ENCODE measurements at regions not wholly inside any gene's neighbourhood (a gene's known extent, or its start where the extent isn't known, plus 50 kb on each side); places are given as distances from the start of the nearest gene placed in this dataset.
"Not testable (repeated sequence)": the region's sequence is repeated elsewhere in the genome, so short reads cannot be mapped to it uniquely, and the experiment has no call there.

DNA sequence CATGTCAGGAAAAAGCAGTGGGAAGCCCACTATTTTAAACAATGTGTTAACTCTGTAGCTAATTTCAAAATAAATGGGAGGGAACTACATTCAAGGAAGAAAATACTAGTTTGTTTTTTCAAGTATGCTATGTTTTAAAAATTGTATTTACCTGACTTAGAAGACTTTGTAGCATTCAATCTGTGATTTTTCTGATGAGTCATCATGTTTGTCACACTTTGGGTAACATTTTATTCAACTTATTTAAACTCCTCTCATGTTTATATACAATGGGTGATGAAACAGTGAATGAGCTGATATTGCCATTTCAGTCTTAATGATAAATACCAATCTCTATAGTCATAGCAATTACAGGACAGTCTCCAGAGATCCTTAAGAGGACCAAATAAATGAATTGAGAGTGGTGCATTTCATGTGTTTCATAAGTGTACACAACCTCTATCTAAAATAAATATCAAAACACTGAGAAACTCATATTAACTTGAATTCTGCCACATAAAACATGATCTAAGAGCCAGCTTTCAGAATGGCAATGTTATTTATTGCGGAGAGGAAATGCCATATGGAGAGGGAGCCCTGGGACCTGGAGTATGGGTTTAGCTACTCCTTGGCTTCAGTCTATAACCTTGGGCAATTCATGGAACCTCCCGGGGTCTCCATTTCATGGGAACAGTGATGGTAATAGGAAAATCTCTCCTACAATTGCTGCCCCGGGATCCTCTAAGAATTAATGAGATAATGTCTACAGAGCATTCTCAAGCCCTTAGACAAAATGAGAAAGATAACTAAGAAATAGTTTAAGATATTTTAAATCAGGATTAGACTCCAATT is 913.9 kb downstream of the TLE4 start:
- no peak for DNase-seq
- intact Hi-C loops (cut with DNase I, micrococcal nuclease): no loop called here
- ATAC-seq: no peak

DNA sequence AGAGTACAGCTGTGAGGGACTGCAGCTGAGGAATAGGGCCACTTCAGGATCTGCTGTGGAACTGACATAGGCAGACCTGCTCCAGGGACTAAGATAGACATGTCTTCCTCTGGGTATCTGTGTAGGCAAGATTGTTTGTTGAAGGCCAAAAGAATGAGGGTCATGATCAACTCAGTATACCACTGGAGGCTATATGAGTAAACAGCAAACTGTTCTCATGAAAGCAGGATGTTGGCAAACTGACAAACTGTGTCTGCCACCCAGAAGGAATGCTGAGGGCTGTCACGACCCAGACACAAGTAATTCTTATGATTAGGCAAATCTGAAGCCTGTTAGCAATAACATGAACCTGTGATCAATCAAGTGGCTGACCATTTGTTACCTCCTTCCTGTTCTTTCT is 910.5 kb downstream of the TLE4 start:
- intact Hi-C loops (cut with DNase I, micrococcal nuclease); DNase-seq; ATAC-seq: not testable (repeated sequence)

DNA sequence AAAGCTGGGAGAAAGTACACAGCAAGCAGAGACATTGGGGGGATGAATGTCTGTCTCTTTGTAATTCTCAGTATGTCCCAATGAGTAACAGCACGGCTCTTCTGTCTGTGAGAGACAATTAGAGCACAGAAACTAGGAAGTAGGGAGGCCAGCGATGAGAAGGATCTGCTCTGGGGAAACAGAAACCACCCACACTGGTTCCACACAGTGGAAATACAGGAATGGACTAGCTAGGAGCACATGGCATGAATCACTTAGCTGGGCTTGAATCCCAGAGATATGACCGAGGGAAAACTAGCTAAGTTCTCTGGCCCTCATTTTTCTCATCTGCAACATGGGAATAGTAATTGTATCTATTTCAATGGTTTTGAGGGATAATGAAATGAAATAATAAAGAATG is 895.9 kb downstream of the TLE4 start:
- no peak for DNase-seq
- no peak for ATAC-seq
- intact Hi-C loops (cut with DNase I, micrococcal nuclease): no loop called here

DNA sequence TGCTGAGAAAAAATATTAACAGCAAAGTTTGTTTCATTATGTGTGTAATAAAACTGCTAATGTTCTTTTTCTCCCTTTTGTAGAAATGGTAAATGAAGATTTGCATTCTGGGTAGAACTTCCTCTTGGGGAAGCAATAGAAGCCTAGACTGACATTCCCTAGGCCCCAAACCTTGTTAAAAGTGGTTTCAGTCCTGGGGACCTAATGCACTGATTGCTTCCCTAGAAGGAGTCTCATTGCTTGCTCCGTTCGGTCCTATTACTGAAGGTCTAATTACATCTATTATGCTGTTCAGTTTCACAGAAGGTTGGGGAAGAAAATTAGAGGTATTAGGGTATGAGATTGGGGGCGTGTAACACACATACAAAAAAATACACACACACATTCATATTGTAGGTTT is 893.8 kb downstream of the TLE4 start:
- intact Hi-C loops (cut with DNase I, micrococcal nuclease): no loop called here
- no peak for DNase-seq
- no peak for ATAC-seq

DNA sequence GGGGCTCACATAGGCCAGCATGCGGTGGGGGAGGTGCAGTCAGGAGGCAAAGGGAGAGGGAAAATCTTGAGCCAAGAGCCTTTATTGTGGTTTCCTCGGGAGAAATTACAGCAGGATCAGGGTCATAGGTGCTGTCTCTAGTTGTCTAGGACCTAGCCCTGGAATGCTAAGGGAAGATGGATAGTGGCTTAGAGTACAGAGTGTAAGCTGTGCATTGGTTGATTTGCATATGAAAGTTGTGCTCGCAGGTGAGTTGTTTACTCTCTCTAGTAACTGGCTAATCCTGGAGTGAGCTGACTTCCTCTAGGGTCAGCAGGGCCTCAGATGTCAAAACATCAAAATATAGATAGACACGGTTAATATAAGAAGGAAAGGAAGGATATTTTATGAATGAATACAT is 877.7 kb downstream of the TLE4 start:
- DNase-seq: no peak
- ATAC-seq: no peak
- intact Hi-C loops (cut with DNase I, micrococcal nuclease): no loop called here

DNA sequence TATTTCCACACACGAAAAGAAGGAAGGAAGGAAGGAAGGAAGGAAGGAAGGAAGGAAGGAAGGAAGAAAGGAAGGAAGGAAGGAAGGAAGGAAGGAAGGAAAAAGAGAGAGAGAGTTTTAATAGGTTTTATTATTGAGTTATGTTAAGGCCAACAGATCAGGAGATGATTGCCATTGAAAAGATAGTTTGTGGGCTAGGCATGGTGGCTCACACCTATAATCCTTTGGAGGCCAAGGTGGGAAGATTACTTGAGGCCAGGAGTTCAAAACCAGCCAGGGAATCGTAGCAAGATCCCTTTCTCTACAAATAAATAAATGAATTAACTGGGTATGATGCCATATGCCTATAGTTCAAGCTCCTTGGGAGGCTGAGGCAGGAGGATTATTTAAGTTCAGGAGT is 877.2 kb downstream of the TLE4 start:
- ATAC-seq: no peak
- intact Hi-C loops (cut with DNase I, micrococcal nuclease): no loop called here

DNA sequence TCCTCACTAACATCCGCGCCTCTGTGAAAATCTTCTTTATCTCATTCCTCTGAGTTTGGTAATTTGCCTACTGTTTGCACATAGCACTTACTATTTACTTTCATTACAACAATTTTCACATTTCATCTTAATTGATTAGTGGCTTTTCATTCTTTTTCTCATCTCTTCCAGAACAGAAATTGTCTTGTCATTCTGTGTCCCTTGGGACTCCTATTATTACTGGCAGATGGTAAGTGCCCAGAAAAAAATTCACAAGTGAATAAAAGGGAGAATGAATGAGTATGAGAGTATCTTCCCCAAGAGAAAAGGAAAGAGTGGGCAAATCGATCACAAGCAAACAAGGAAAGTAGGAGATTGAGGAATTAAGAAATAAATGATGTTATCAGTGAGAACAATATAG is 876.1 kb downstream of the TLE4 start:
- no peak for ATAC-seq
- intact Hi-C loops (cut with DNase I, micrococcal nuclease): no loop called here

More for the DNA sequence above, 877.2 kb downstream of the TLE4 start:
- DNase-seq: no peak

DNA sequence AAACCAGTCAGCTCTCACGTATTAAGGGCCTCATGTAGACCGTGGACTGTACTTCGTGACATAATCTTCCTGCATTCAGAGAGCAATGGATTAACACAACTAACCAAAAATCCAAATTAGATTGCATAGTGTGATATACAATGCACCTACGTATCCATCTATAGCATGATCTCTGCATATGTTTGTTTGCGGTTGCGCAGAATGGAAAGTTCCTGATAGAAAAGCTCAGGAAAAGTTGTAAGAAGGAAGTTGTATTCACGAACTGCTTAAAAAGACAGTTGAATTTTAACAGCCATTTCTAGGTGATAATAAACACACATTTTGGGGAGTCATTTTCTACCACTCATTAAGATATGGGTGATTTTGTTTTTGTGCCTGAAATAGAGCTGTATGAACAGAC is 869.0 kb downstream of the TLE4 start:
- intact Hi-C loops (cut with DNase I, micrococcal nuclease): no loop called here
- DNase-seq: no peak
- ATAC-seq: no peak

More for the DNA sequence above, 876.1 kb downstream of the TLE4 start:
- DNase-seq: no peak

DNA sequence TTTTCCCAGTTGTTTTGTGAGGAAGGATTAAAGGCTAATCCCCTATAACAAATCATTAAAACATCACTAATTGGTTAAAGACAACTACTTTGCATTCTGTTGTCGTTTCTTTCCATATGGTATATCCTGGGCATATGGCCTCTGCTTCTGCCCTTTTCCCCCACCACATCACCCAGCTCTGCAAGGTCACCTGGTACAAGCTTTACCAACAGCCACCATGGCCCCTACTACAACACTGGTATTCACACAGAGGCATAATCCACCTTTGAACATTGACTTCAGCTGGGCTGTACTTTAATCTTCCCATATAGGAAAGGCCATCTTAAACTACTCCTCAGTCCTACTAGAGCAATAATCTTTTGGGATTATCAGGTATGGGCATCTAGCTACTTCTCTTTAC is 866.1 kb downstream of the TLE4 start:
- intact Hi-C loops (cut with DNase I, micrococcal nuclease): no loop called here
- DNase-seq (no peak), ATAC-seq (no peak)

DNA sequence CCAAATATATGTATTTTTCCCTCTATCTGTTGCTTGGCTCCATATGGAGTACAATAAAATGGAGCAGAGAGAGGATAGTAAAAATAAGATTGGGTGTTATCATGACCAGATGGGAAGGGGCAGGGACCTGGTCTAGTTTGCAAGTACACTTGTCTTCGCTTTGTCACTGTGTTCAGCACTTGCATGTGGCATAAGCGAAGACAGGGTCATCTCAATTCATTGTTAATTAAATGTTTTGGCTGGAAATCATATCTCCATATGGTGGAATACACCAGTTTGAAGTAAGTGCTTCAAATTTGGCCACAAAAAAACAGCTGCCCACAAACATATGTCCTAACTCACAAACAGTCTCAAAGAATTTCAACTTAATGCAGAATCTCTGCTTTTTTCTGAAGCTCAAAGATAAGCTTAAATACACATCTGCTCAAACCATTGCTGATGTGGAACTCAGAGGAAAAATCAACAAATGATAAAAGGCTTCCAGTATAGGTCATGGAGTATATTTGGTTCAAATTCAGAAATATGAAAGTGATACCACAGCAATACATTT is 865.4 kb downstream of the TLE4 start:
- ATAC-seq (no peak), DNase-seq (no peak)
- intact Hi-C loops (cut with DNase I, micrococcal nuclease): no loop called here

DNA sequence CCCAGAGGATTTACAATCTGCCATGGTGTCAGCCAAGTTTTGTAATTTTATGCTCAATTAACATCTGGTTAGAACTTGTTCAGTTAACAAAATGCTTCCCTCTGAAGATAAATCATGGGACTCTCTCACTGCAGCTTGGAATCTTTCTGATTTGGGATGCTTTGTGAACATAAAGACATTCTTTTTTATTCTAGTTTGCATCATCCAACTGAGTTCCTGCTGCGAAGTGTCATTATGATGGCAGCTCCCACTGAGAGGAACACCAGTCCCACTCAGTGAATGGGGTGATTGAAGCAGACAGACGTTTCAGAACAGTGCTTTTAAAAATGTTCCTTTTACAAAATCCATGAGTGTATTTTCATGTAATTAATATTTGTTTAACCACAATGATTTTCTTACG is 863.8 kb downstream of the TLE4 start:
- DNase-seq: no peak
- ATAC-seq: no peak
- intact Hi-C loops (cut with DNase I, micrococcal nuclease): no loop called here

DNA sequence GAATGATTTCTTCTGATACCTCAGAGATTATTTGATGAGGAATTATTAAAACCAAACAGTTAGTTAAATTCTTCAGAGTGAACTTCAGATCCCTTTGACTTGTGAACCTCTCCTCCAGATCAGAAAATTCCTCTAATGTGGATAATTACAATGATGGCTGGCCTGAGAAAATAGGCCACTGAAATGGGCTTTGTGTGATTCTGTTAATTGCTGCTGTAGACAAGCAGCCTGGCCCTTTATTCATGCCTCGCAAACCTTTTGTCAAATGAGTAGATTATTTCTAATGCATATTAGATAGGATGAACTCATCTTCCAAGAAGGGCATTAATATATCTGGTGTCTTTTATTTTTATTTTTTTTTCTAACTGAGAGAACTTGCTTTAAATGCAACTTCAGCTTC is 855.2 kb downstream of the TLE4 start:
- ATAC-seq (no peak), DNase-seq (no peak)
- intact Hi-C loops (cut with DNase I, micrococcal nuclease): no loop called here

DNA sequence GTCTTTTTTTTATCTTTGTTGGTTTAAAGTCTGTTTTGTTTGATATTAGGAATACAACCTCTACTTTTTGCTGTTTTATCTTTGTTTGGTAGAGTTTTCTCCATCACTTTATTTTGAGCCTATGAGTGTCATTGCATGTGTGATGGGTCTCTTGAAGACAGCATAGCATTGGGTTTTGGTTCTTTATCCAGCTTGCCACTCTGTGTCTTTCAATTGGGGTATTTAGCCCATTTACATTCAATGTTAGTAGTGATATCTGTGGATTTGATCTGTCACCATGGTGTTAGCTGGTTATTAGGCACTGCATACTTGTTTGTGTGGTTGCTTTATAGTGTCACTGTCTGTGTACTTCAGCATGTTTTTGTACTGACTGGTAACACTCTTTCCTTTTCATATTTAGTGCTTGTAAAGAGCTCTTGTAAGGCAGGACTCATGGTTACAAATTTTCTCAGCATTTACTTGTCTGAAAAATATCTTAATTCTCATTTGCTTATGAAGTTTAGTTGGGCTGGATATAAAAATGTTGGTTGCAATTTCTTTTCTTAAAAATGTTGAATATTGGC is 845.5 kb downstream of the TLE4 start:
- DNase-seq (no peak), ATAC-seq (no peak)
- intact Hi-C loops (cut with DNase I, micrococcal nuclease): no loop called here

DNA sequence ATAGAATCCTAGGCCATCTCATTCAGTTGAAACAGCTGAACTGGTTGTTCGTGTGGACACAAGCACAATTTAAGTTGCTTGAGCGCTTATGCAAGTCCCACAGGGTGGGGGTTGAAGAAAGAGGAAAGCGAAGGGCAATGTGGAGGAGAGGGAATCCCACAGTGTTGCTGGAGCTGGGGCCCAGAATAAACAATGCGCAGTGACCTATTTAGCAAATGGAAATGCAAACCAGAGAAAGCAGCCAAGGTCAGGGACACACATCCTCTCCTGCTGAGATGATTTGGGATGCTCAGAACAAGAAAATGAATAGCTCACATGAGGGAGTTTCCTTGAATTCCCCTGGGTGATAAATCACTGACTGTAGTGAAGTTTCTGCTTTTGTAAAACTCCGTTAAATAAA is 838.3 kb downstream of the TLE4 start:
- DNase-seq (no peak), ATAC-seq (no peak)
- intact Hi-C loops (cut with DNase I, micrococcal nuclease): no loop called here

DNA sequence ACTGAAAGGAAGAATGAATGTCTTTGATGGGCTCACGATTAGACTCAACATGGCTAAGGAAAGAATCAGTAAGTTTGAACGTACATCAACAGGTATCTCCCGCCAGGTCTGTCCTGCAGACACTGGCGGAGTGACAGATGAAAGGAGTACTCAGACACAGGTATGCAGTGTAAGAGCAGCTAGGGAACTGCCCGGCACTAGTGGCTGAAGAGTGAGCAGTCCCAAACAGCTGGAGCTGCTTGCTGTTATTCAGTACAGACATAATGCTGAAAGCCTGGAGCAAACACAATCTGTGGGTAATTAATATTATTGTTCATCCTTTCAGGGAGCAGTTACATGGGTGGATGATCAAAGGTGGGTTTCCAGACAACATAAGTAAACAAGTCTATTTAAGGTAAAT is 835.5 kb downstream of the TLE4 start:
- no peak for DNase-seq
- ATAC-seq: no peak
- intact Hi-C loops (cut with DNase I, micrococcal nuclease): no loop called here

DNA sequence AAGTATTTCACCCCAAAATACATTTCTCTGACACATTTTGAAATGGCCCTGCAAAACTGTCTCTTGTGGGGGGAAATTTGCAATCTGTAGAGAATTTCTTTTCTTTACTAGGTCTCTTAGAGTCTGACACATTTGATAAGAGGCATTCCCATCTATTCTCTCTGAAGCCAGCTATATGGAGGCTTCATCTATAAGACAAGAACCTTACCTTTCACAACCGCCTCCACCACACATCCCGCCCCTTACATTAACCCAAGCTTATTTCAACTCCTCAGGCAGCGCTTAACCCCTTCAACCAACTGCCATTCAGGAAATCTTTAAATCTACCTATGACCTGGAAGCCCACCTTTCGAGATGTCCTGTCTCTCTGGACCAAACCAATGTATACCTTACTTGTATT is 829.5 kb downstream of the TLE4 start:
- no peak for ATAC-seq
- DNase-seq: no peak
- intact Hi-C loops (cut with DNase I, micrococcal nuclease): no loop called here

DNA sequence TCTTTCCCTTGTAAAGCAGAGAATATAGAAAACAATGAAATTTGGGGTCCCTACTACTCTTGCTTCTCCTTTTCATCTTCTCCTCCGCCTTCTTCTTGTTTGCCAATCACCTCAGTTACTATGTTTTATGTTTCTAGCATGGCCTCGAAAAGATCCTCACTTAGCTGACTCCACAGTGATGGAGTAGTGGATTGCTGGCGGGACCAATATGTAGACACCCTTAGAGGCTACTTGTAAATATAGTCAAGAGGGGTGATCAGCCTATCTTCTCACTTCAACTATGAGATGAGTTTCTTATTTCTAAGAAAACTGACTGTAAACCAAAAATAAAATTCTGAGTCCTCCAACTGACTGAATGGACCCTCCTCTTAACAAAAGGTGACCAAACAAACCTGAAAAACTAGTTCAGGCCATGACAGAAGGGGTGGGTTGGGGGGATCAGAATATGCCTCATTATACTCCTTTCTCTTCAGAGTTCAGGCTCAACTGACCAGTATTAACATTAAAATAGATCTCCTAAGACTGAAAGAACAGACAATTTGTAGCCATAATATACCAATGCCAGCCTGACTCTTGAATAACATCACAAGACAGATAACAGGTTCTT is 829.0 kb downstream of the TLE4 start:
- DNase-seq: no peak
- ATAC-seq: no peak
- intact Hi-C loops (cut with DNase I, micrococcal nuclease): no loop called here

DNA sequence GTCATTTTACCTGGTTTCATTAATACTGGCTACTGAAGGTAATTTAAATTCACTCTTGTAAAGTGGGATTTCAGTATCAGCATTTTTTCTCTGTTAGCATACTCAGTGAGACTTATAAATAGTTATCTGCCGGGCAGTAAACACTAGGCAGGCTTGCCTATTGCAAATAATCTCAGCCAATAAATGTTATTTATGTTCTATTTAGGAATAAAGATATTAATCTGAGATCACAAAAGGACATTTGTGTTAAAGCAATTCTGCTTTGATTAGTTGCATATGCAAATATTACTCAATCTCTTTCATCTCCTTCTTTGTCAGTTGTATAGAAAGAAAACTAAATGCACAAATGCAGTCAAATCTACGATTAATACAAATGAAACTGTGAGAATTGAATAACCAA is 827.8 kb downstream of the TLE4 start:
- intact Hi-C loops (cut with DNase I, micrococcal nuclease): no loop called here
- ATAC-seq: no peak
- DNase-seq: no peak

DNA sequence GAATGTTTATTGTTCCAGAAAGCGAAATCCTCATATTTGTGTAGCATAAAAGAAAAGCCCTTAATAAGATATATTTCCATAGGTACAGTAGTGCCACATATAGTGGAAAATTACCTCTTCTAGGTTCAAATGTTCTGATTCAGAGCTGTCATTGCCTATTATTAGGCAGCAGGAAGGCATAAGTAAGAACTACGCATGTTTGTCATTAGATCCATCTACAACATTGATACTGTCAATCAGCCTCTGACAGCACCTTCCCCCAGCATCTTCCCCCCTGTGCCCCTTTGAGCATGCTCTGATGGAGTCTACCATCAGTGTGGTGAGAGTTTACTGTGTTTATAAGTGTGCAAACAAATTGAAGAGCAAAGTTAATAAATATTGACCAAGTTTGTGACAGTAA is 816.1 kb downstream of the TLE4 start:
- DNase-seq (no peak), ATAC-seq (no peak)
- intact Hi-C loops (cut with DNase I, micrococcal nuclease): no loop called here

DNA sequence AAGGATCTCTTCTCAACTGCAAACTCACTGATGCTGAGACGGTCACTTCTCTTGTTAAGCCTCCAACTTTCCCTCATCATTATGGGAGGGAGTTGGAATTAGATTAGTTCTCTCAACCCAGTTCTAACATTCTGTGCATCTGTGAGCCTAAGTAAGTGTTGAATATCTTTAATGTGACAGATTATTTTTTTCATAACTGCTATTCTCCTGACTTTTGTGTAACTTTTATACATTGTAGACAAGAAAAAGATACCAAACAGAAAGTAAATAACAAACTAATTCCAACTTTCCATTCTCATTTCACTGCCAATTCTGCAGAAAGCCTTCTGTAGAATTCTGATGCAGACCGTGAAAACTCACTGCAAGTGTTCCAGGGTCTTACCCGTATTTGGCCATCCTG is 813.5 kb downstream of the TLE4 start:
- DNase-seq (no peak), ATAC-seq (no peak)
- intact Hi-C loops (cut with DNase I, micrococcal nuclease): no loop called here

All from left colon (tissue), 2 donors.